NCI-H82 treated with DMSO at 0.1 percent for 48 hours (cell line): ENCODE measurements at regions not wholly inside any gene's neighbourhood (a gene's known extent, or its start where the extent isn't known, plus 50 kb on each side); places are given as distances from the start of the nearest gene placed in this dataset.
"Not testable (repeated sequence)": the region's sequence is repeated elsewhere in the genome, so short reads cannot be mapped to it uniquely, and the experiment has no call there.

Experiments
- DNase-seq: peaks from one replicate; lab custom pipeline; 2025; ENCODE audit not compliant: unreplicated experiment; lab: John Stamatoyannopoulos, UW

DNA sequence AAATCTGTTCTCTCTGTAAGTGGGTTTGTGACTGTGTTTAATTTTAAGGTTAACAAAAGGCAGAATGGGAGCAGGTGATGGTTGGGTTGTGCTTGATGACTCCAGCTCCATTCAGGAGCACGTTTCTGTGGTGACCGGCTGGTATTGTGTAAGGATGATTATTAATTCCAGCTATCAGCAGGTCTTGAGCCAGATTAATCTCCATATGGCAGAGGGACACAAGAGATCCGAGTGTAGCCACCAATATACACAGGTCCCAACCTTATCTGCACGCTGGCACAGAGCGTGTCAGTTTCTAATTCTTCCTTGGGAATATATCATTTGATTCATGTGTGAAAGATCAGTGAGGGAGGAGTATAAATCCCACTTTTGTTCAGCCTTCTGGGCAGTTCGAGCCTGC, 199.0 kb upstream of the DCC start:
- DNase-seq = peak; percentile 66

GRCh38 chr18:52150050-52150449, 189.9 kb upstream of the DCC start:
- no peak for DNase-seq

- no peak for DNase-seq
Measured at GRCh38 chr18:52152036-52152435, 188.0 kb upstream of the DCC start.

GRCh38 chr18:52156166-52156565, 183.8 kb upstream of the DCC start:
- no peak for DNase-seq

- DNase-seq = no peak
Measured at GRCh38 chr18:52160636-52161035, 179.4 kb upstream of the DCC start.

GRCh38 chr18:52163478-52163877, 176.5 kb upstream of the DCC start:
- no peak for DNase-seq

DNA sequence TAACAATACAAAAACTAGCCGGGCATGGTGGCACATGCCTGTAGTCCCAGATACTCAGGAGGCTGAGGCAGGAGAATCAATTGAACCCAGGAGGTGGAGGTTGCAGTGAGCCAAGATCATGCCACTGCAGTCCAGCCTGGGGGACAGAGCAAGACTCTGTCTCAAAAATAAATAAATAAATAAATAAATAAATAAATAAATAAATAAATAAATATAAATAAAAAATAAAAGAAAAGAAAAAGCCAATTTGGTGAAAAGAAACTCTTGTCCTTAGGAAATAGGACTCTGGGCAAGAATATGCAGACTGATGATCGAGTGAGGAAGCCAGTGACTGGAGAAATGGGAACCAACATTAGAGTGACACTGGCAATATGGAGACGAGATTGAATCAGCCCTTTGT, 171.9 kb upstream of the DCC start:
- DNase-seq = not testable (repeated sequence)

- DNase-seq = no peak
Measured at GRCh38 chr18:52174220-52174619, 165.8 kb upstream of the DCC start.

GRCh38 chr18:52175406-52175805, 164.6 kb upstream of the DCC start:
- no peak for DNase-seq

- DNase-seq = no peak
Measured at GRCh38 chr18:52183107-52183506, 156.9 kb upstream of the DCC start.

- DNase-seq = no peak
Measured at GRCh38 chr18:52190195-52190594, 149.8 kb upstream of the DCC start.

GRCh38 chr18:52190631-52191030, 149.4 kb upstream of the DCC start:
- no peak for DNase-seq

DNA sequence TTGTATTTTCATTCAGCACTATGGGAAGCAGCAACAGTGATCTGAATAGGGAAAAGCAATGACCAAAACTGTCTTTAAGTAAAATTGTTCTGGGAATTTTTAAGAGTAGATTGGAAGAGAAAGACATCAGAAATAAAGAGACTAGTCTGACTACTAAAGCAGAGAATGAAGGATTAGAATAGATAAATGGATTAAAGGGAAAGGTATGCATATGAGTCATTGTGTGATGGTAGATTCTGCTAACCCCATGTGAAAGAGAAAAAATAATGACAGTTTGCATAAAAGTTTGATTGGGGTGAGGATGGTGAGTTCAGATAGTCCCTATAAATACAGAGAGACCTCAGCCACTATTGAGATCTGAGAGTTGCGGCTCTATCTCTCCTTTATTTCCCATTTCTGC, 139.6 kb upstream of the DCC start:
- DNase-seq = no peak

DNA sequence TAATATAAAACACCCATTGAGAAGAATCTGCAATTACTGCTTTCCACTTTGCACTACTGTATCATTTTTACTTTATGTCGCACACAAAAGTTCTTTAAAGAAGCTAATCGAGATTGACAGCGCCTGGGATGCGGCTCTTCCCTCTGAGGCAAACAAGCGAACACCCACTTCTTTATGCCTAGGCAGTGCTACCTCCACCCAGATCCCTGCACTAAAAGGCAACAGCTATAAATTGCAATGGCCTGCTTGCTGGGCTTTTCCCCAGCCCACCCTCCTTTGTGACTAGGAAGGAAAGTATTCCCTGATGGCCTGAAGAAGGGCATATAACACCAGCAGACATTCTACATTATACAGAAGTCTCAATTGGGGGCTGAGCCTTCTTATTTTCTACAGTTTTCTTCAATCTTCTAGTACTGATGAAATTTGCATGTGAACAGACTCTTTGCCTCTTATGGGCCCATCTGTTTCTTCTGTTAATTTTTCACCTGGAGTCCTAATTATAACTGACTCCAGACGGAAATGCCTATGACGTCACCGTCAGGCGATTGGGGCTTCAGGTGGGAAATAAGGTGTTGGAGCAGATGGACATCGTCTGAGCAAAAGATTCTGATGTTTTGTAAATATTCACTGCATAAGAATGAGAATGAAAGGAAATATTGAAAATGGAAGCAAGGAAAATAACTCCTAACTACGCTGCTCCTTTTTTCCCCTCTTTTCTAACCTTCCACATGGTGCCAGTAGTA, 138.9 kb upstream of the DCC start:
- no peak for DNase-seq

DNA sequence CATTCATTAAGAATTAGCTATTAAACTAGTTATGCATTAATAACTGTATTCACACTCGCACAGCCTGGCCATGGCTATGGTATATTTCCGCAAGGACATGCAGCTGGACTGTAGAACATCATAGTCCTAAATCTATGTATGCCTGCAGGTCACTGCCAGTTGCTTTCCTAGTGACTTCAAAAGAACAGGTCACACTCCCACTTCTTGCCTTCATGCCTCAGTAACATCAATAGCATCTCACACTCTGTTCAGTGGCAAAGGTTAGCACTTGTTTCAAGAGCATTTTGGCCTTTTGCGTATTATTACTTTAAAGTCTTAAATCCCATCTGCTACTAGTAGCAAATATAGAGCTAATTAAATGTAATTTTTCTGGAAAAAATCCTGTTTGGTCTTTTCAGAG, 131.4 kb upstream of the DCC start:
- no peak for DNase-seq

DNA sequence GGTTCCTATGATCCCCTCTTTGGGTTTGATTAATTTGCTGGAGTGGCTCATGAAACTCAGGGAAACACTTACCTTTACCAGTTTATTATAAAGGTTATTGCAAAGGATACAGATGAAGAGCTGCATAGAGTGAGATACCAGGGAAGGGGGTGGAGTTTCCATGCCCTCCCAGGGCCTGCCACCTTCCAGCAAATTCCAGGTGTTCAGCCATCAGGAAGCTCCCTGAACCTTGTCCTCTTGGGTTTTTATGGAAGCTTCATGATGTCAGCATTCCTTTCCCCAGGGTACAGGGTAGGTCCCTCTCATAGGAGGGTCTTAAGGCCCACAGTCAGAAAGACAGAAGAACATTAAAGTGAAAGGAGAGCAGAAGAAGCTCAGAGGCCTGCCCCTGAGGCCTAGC, 123.9 kb upstream of the DCC start:
- no peak for DNase-seq

DNA sequence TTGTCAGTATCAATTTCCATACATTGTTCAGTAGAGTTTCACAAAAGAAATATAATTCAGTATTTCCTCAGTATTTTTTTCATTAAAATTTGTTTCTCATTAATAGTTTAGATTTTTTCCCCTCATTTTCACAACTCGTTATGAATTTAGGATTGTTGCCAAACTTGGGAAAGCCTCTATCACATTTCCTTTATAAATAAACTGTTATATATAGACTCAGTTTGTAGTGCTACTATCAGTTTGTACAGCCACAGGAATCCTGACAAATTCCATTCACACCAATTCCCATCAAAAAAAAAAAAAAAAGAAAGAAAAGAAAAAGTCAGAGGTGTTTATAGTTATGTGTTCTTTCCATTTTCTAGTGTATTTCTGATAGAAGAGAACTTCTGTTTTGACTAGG, 123.3 kb upstream of the DCC start:
- no peak for DNase-seq

DNA sequence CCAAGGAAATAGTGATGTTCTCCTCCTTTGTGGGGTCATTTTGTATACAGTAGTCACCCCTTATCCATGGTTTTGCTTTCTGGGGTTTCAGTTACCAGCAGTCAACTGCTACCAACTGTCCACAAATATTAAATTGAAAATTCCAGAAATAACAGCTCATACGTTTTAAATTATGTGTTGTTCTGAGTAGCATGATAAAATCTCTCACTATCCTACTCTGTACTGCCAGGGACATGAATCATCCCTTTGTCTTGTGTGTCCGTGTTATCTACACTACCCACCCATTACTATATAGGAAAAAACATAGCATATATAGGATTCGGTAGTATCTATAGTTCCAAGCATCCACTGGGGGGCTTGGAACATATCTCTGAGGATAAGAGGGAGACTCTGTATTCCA, 120.9 kb upstream of the DCC start:
- no peak for DNase-seq

- no peak for DNase-seq
Measured at GRCh38 chr18:52220062-52220591, 119.9 kb upstream of the DCC start.

- DNase-seq = peak; percentile 61
Measured at GRCh38 chr18:52222211-52222610, 117.8 kb upstream of the DCC start.

DNA sequence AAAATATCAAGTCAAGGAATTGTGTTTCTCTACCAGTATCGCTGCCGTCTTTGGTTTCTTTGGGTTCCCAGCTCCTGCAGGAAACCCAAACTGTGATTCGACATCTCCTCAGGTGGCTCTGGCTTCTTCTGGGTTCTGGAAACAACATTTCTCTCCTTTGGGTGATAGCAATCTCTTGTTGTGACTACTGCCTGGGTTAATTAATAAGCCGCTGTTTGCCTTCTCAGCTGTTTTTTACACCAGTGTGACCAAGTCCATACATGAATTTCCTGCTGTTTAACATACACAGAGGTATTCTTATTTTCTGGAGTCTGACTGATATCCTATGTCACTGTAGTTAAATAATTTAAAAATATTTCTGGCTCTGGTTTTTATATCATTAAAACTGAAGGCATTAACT, 112.5 kb upstream of the DCC start:
- no peak for DNase-seq

DNA sequence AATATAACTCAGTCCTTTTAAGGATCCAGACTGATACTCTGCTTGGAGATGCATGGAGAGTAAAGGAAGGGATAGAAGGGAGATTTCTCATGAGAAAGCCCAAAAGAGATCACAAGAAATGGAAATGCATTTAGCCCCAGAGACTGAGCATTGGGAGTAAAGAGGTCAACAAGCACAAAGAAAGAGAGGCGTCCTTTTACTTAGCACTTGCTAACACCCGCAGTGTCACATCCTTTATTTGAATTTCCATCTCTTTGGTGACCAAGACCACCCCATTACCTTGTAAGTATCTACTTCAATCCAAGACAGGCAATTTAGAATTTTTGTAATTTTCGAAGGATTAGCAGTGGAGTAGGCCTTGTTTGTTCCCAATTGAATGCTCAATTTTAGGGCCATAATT, 111.8 kb upstream of the DCC start:
- DNase-seq = no peak

DNA sequence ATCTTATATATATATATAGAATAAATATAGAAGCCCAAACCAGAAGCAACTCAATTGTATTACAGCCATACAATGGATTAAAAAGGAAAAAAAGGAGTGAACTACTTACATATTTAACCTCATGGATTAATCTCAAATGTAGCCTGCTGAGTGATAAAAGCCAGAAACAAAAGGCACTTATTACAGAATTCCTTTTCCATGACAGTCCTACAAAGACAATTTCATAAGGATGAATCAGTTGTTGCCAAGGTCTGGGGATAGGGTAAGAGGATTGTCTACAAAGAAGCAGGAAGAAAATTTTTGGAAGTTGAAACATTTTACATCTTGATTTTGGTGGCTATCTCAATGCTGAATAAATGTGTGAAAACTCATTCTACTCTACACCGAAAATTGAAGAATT, 103.9 kb upstream of the DCC start:
- no peak for DNase-seq
